NCI-H82 treated with DMSO at 0.1 percent for 48 hours (cell line): ENCODE measurements at regions not wholly inside any gene's neighbourhood (a gene's known extent, or its start where the extent isn't known, plus 50 kb on each side); places are given as distances from the start of the nearest gene placed in this dataset.

Source experiments
- DNase-seq: peaks from one replicate; lab custom pipeline; 2025; ENCODE audit not compliant: unreplicated experiment; lab: John Stamatoyannopoulos, UW

DNA sequence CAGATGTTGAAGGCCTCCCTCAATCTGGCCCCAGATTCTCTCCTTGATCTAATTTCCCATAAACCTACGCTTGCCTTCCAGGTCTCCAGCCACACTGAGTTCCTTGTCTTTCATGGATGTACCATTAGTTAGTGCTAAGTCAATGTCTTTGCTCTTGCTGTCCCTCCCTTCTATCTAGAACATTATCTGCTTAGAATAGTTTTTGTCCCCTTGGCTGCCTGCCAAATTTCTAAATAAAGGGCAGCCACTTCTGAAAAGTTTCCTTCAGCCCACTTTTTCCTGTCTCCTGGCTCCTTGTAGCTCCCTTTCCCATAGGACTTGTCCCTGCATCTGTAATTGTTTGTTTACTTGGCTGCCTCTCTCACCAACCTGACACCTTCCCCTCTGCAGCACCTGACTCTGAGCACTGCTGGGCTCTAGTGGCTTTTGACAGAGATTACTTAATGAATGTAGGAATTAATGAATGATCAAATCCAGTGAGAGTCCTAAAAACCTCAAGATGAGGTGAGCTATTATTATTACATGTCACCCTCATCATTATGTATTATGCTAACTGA, 58.3 kb downstream of the CXCL12 start:
- no peak for DNase-seq

DNA sequence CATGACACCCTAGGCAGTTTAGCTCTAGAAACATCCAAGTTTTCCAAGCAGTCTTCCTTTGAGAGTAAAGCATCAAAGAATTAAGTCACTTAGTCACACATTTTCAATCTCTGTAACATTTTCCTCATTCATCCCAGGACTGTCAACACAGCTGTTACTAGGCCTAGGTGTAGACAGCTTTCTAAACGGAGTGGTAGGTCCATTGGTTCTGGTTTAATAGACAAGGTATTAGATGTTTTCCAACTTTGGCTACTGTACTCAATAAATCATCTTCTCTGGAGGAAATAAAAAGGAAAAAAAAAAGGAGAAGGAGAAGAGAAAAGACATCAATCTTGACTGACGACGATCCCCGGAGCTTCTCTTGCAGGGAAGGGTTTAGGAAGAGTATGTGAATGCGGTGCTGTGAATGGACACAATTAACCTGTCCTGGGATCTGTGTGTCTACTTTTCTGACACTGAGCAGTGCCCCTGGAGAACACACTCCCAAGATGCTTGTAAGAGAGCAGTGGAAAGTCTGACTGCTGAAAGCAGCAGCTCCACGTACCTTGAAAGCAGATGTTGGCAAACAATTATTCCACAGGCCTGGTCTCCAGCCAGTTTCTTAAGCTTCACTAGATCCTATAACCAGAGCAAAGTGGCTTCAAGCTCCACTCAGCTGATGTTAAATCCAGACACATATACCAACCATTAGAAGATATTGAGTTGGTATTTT, 59.1 kb downstream of the CXCL12 start:
- DNase-seq, result no peak

DNA sequence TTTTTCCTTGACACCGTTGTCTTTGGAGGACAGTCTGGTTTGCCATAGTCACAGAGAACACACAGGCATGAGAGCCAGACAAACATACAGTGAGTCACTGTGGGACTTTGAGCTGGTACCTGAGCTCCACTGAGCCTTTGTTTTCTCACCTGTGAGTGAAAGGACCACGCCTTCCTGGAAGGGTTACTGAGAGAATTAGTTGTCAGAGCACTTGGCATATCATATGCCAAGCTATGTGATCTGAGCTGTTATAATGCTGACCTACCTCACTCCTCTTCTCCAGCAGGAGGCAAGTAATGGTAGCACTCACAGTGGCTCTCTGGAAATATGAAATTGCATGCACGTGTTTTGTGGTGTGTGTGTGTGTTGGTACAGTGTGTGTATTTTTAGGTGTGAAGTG, 59.7 kb downstream of the CXCL12 start:
- no peak for DNase-seq

DNA sequence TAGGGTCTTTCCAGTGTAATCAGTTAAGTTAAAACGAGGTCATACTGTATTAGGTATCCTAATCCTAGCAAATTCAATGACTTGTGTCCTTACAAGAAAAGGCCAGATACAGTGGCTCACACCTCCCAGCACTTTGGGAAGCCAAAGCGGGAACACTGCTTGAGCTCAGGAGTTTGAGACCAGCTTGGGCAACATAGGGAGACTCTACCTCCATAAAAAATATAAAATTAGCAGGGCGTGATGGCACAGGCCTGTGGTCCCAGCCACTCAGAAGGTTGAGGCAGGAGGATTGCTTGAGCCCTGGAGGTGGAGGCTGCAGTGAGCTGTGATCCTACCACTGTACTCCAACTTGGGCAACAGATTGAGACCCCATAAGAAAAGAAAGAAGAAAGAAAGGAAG, 61.1 kb downstream of the CXCL12 start:
- no peak for DNase-seq

GRCh38 chr10:44322137-44322536, 62.8 kb downstream of the CXCL12 start:
- DNase-seq, result no peak

DNA sequence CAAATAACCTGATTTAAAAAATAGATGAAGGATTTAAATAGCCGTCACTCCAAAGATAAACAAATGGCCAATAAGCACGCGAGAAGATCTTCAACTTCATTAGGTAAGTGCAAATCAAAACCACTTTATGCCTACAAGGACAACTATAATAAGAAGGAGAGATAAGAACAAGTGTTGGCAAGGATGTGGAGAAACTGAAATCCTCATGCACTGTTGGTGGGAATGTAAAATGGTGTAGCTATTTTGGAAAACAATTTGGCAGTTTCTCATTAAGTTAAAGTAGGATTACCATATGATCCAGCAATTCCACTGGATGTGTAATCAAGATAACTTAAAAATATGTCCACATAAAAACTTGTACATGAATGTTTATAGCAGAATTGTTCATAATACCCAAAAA, 64.1 kb downstream of the CXCL12 start:
- DNase-seq, result no peak

DNA sequence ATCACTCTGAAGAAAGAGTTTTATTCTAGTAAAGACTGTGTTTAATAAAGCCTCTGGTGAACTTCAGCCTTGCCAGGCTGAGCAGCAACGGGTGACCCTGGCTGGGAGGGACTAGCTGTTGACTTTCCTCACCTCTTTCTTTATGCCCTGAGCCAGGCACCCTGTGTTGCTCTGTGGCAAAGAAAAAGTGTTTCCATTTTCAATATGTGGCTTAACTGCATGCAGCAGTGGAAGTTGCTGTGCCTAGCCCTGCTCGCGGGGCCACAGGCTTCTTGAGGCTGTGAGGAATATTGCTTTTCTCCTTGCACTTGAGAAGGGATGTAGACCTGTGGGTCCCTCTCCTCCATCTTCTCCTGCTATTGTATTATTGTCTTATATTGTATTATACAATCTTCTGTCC, 67.0 kb downstream of the CXCL12 start:
- DNase-seq, result no peak

DNA sequence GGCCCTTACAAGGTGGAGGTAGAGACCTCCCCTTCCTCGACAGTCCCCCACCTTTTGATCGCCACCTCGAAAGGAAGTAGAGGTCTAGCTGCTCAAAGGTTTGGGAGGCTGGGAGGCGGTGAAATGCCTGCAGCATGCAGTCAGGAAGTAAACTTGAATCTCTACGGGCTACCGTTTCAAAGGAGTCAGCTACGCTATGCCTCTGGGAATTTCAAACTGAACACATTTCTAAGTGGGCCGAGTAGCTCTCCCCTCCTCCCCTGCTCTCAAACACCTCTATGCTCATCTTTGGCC, 68.0 kb downstream of the CXCL12 start:
- no peak for DNase-seq

- no peak for DNase-seq
Observed at GRCh38 chr10:44316187-44316921, 68.5 kb downstream of the CXCL12 start.

DNA sequence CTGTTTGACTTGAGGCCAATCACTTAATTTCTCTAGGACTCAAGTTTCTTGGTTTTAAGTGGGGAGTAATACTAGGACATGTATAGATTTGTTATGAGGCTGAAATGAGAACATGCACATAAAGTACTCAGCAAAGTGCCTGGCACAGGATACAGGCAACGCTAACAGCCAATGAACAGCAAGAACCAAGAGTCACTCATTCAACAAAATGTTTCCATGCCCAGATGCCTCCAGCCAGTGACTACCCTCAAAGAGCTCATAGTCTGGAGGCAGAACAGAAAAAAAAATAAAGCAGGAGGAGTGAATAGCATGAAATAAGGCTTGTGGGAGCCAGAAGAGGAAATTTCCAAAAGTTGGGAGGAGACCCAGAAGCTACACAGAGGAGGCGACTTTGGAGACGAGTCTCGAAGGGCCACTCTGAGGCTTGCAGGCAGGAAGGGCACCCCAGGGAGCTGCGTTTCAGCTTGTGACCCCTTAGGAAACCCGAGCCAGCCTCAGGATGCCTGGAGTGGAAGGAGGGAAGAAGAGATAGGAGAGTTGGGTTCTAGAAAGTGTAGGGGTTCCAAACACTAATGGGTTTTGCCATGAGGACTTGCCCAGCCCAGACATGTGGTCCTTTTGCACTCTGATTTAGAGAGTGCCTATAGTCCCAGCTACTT, 70.0 kb downstream of the CXCL12 start:
- no peak for DNase-seq

DNA sequence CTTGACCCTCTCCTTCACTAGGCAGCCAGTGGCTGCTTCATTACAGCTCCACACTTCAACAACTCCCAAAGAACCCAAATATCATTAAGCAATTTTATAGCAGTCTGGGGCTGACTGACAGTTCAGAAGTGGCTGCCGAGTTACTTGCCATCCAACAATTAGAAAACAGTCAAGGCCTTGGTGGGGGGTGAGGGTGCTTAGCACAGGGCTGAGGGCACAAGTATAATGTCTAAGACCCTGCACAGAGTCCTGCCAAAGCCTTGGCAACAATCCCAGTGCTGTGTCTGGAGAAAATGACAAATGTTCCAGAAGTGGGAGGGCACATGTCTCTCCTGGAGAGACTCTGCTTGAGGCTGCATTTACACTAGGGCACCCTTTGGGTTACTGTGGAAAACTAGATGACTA, 71.1 kb downstream of the CXCL12 start:
- DNase-seq, result no peak

- no peak for DNase-seq
Observed at GRCh38 chr10:44312401-44312800, 72.5 kb downstream of the CXCL12 start.

GRCh38 chr10:44311563-44312051, 73.3 kb downstream of the CXCL12 start:
- no peak for DNase-seq

DNA sequence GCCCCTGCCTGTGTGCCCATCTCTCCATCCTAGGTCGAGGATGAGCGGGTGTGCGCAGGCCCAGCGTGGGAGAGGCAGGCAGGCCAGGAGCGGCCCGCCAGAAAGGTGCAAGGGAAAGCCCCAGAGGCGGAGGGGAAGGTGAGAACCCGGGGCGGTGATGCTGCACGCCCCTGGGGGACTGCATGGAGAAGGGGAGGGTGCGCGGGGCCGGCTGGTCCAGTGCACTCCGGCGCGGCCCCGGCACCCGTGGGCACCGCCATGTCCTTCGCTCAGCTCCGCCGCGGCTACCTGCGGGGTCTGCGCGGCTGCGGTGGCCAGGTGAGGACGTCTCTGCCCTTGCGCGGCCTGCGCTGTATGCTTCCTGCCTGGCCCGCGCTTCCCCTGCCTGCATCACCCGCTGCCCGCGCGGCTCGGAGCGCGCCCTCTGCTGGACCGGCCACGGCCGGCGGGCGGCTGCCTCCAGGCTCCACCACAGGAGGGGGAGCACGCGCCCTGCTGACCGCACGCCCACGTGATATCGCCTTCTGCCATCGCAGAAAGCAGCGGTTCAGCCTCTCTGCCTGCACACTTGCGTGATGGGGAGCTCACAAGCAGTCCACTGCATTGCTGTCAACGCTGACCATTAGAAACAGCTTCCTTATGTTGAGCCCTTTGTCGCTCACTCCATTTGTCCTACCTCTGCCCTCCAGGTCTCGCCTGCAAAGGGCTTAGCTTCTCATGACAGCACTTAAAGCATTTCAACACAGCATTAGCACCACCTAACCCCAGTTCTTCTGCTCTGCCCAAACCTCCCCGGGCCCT, 73.9 kb downstream of the CXCL12 start:
- no peak for DNase-seq

GRCh38 chr10:44309939-44310761, 74.7 kb downstream of the CXCL12 start:
- DNase-seq, result no peak

DNA sequence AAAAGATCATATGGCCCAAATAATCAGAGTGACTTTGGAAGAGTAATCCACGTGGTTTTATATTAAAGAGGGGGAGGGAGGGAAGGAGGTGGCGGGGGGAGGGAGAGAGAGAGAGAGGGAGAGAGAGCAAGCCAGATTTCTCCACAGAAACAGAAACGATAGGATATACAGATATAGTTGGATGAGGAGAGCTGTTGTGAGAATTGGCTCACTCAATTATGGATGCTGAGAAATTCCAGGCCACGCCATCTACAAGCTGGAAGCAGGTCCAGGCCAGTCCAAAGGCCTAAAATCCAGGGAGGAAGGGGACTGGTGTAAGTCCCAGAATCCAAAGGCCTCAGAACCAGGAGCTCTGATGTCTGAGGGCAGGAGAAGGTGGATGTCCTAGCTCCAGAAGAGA, 75.5 kb downstream of the CXCL12 start:
- DNase-seq, result no peak

GRCh38 chr10:44308935-44309334, 76.0 kb downstream of the CXCL12 start:
- DNase-seq, result no peak

GRCh38 chr10:44307691-44308090, 77.2 kb downstream of the CXCL12 start:
- DNase-seq, result no peak

DNA sequence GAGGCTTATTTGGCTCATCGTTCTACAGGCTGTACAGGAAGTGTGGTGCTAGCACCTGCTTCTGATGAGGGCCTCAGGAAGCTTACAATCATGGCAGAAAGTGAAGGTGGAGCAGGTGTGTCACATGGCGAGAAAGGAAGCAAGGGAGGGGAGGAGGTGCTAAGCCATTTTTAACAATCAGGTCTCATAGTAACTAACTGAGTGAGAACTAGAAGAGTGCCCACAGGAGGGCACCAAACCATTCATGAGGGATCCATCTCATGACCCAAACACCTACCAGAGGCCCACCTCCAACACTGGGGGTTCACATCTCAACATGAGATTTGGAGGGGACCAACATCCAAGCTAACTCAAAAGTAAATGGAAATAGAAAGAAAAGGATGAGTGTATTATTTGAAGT, 78.1 kb downstream of the CXCL12 start:
- no peak for DNase-seq

- no peak for DNase-seq
Observed at GRCh38 chr10:44306147-44306710, 78.7 kb downstream of the CXCL12 start.
